PC-3 (cell line): ENCODE measurements at regions not wholly inside any gene's neighbourhood (a gene's known extent, or its start where the extent isn't known, plus 50 kb on each side); places are given as distances from the start of the nearest gene placed in this dataset.
"Not testable (repeated sequence)": the region's sequence is repeated elsewhere in the genome, so short reads cannot be mapped to it uniquely, and the experiment has no call there.

Experiments
- ATAC-seq: fragments of 200-7000 bp; cut with Tn5 transposase; 2 replicates; pipeline ENCODE4 v1.9.1; 2020; ENCODE audit warnings: mild to moderate bottlenecking, moderate library complexity
- BruUV-seq: library from RNA; stranded (reverse); fragments of 400-500 nt; replicated peaks from 2 replicates; lab custom pipeline; 2021; lab: Mats Ljungman, UMichigan
- CTCF ChIA-PET: fragments of 300-600 bp; sonication (Branson Sonifier 250); formaldehyde crosslinking; loops from one replicate; lab custom pipeline; 2022; ENCODE audit warnings: antibody characterized with exemption; lab: Charles Lee
- POLR2A ChIA-PET: fragments of 300-600 bp; sonication (Branson Sonifier 250); formaldehyde crosslinking; loops from one replicate; lab custom pipeline; 2022; ENCODE audit warnings: antibody characterized with exemption; ENCODE audit not compliant: unreplicated experiment; lab: Charles Lee
- DNase-seq: peaks from one replicate; pipeline ENCODE4 v3.0.0-alpha.2; 2015
- H2AFZ ChIP-seq: fragments of 300-600 bp; sonication (generic); 2 replicates; pipeline ENCODE4 v1.6.0; 2016; ENCODE audit warnings: antibody characterized with exemption, low read length
- H3F3A ChIP-seq: fragments of 300-600 bp; sonication (generic); one replicate; pipeline ENCODE4 v1.6.0; 2017; ENCODE audit warnings: antibody characterized with exemption, low read length, control low read depth, mild to moderate bottlenecking; ENCODE audit not compliant: unreplicated experiment
- H3K27ac ChIP-seq: fragments of 300-600 bp; sonication (generic); 2 replicates; pipeline ENCODE4 v1.5.1; 2016; ENCODE audit warnings: mild to moderate bottlenecking, low read length
- H3K27me3 ChIP-seq: fragments of 300-600 bp; sonication (generic); 2 replicates; pipeline ENCODE4 v1.6.1; 2016; ENCODE audit warnings: low read length, mixed read lengths
- H3K36me3 ChIP-seq: fragments of 300-600 bp; sonication (generic); 2 replicates; pipeline ENCODE4 v1.6.1; 2016; ENCODE audit warnings: low read depth, mixed run types, low read length, mixed read lengths
- H3K4me1 ChIP-seq: fragments of 300-600 bp; sonication (generic); 2 replicates; pipeline ENCODE4 v1.5.1; 2016; ENCODE audit warnings: low read length; ENCODE audit not compliant: insufficient read depth
- H3K4me2 ChIP-seq: fragments of 300-600 bp; sonication (generic); 2 replicates; pipeline ENCODE4 v1.6.0; 2016; ENCODE audit warnings: low read length
- H3K4me3 ChIP-seq: fragments of 300-600 bp; sonication (generic); 2 replicates; pipeline ENCODE4 v1.5.1; 2016; ENCODE audit warnings: mild to moderate bottlenecking, low read length, mixed read lengths
- H3K79me2 ChIP-seq: fragments of 300-600 bp; sonication (generic); 2 replicates; pipeline ENCODE4 v1.6.1; 2017; ENCODE audit warnings: low read length, mixed read lengths
- H3K9ac ChIP-seq: fragments of 300-600 bp; sonication (generic); 2 replicates; pipeline ENCODE4 v1.6.0; 2016; ENCODE audit warnings: mild to moderate bottlenecking, low read length
- H3K9me2 ChIP-seq: fragments of 300-600 bp; sonication (generic); replicated peaks from 2 replicates; pipeline ENCODE4 v1.6.1; 2016; ENCODE audit warnings: mixed run types, low read length, mixed read lengths
- H3K9me3 ChIP-seq: fragments of 300-600 bp; sonication (generic); 2 replicates; pipeline ENCODE4 v1.6.1; 2016; ENCODE audit warnings: low read length, mixed read lengths
- H4K20me1 ChIP-seq: fragments of 300-600 bp; sonication (generic); 2 replicates; pipeline ENCODE4 v1.6.1; 2016; ENCODE audit warnings: low read length, mixed read lengths
- intact Hi-C: fragments of 100-400 bp; cut with micrococcal nuclease; formaldehyde crosslinking; loops from 2 replicates; pipeline ENCODE4 v1.9.0; 2023

- DNase-seq = peak; percentile 41
- POLR2A ChIA-PET = not testable (repeated sequence)
These were observed 4395.7 kb upstream of the TPTE start for GRCh38 chr21:6125549-6126240.

GRCh38 chr21:6126976-6127732, 4394.2 kb upstream of the TPTE start:
- POLR2A ChIA-PET, CTCF ChIA-PET, H2AFZ ChIP-seq, H3K9ac ChIP-seq, H3K4me1 ChIP-seq, BruUV-seq, H3K36me3 ChIP-seq, H3K27me3 ChIP-seq, H3K9me3 ChIP-seq, H4K20me1 ChIP-seq, ATAC-seq, H3K27ac ChIP-seq, H3K79me2 ChIP-seq, H3K4me2 ChIP-seq, intact Hi-C loops, H3K9me2 ChIP-seq, H3F3A ChIP-seq, H3K4me3 ChIP-seq: not testable (repeated sequence)
- peak; percentile 0 for DNase-seq

More at GRCh38 chr21:6125549-6126240, 4395.7 kb upstream of the TPTE start:
- H2AFZ ChIP-seq, H3K4me1 ChIP-seq, H3F3A ChIP-seq, H4K20me1 ChIP-seq, H3K27me3 ChIP-seq, H3K4me2 ChIP-seq, BruUV-seq, H3K36me3 ChIP-seq, H3K79me2 ChIP-seq, H3K9me3 ChIP-seq, H3K9me2 ChIP-seq, intact Hi-C loops, CTCF ChIA-PET, H3K27ac ChIP-seq, H3K9ac ChIP-seq, H3K4me3 ChIP-seq: not testable (repeated sequence)
- ATAC-seq = peak; percentile 87

GRCh38 chr21:6130734-6131133, 4390.6 kb upstream of the TPTE start:
- H3K9me2 ChIP-seq, H3K4me2 ChIP-seq, H3K36me3 ChIP-seq, CTCF ChIA-PET, H3F3A ChIP-seq, H3K9ac ChIP-seq, intact Hi-C loops, BruUV-seq, H2AFZ ChIP-seq, POLR2A ChIA-PET, H4K20me1 ChIP-seq, H3K4me3 ChIP-seq, H3K27ac ChIP-seq, H3K27me3 ChIP-seq, ATAC-seq, DNase-seq, H3K9me3 ChIP-seq, H3K4me1 ChIP-seq, H3K79me2 ChIP-seq: not testable (repeated sequence)

GRCh38 chr21:6133373-6133772, 4388.0 kb upstream of the TPTE start:
- H3K9ac ChIP-seq, DNase-seq, BruUV-seq, POLR2A ChIA-PET, H2AFZ ChIP-seq, intact Hi-C loops, CTCF ChIA-PET, H3K79me2 ChIP-seq, H3F3A ChIP-seq, H3K27ac ChIP-seq, H3K4me1 ChIP-seq, H3K9me3 ChIP-seq, ATAC-seq, H4K20me1 ChIP-seq, H3K36me3 ChIP-seq, H3K27me3 ChIP-seq, H3K4me2 ChIP-seq, H3K4me3 ChIP-seq, H3K9me2 ChIP-seq: not testable (repeated sequence)

GRCh38 chr21:6133852-6134630, 4387.3 kb upstream of the TPTE start:
- H3K9me3 ChIP-seq, H3K9me2 ChIP-seq, H4K20me1 ChIP-seq, DNase-seq, H3K27me3 ChIP-seq, H3F3A ChIP-seq, H3K4me1 ChIP-seq, H2AFZ ChIP-seq, CTCF ChIA-PET, H3K27ac ChIP-seq, intact Hi-C loops, POLR2A ChIA-PET, H3K4me3 ChIP-seq, H3K9ac ChIP-seq, ATAC-seq, BruUV-seq, H3K79me2 ChIP-seq, H3K4me2 ChIP-seq, H3K36me3 ChIP-seq: not testable (repeated sequence)

GRCh38 chr21:6136732-6137131, 4384.7 kb upstream of the TPTE start:
- DNase-seq, H3K79me2 ChIP-seq, BruUV-seq, POLR2A ChIA-PET, CTCF ChIA-PET, H3K9me2 ChIP-seq, H3F3A ChIP-seq, H3K9ac ChIP-seq, H3K4me3 ChIP-seq, intact Hi-C loops, H3K4me1 ChIP-seq, H3K36me3 ChIP-seq, H3K27ac ChIP-seq, H3K27me3 ChIP-seq, H3K4me2 ChIP-seq, H2AFZ ChIP-seq, H4K20me1 ChIP-seq, H3K9me3 ChIP-seq, ATAC-seq: not testable (repeated sequence)
